ENCODE measurements at regions not wholly inside any gene's neighbourhood (a gene's known extent, or its start where the extent isn't known, plus 50 kb on each side); places are given as distances from the start of the nearest gene placed in this dataset.

GRCh38 chr9:16131264-16131663, 578.4 kb downstream of the CCDC171 start:
- H3K4me3 ChIP-seq (ENCODE audit: low read depth, low read length): no peak overlapping the region
- no peak for TF ChIP-seq CTCF (IDR thresholded peaks at IDR 0.05; ENCODE audit: borderline replicate concordance, insufficient read depth, low read depth, low read length)

- TF ChIP-seq CTCF (IDR thresholded peaks at IDR 0.05; ENCODE audit: borderline replicate concordance, insufficient read depth, low read depth, low read length): no peak
- no peak overlapping the region for H3K4me3 ChIP-seq (ENCODE audit: low read depth, low read length)
These were observed 579.7 kb downstream of the CCDC171 start for GRCh38 chr9:16132513-16132912.

- no peak for TF ChIP-seq CTCF (IDR thresholded peaks at IDR 0.05; ENCODE audit: borderline replicate concordance, insufficient read depth, low read depth, low read length)
- no peak overlapping the region for H3K4me3 ChIP-seq (ENCODE audit: low read depth, low read length)
These were observed 580.2 kb downstream of the CCDC171 start for GRCh38 chr9:16133032-16133431.

- H3K4me3 ChIP-seq (ENCODE audit: low read depth, low read length): no peak overlapping the region
- peak; percentile 67; the same call in 1 of the 2 replicates for TF ChIP-seq CTCF (IDR thresholded peaks at IDR 0.05; ENCODE audit: borderline replicate concordance, insufficient read depth, low read depth, low read length)
These were observed 580.8 kb downstream of the CCDC171 start for GRCh38 chr9:16133556-16134227.

- TF ChIP-seq CTCF (IDR thresholded peaks at IDR 0.05; ENCODE audit: borderline replicate concordance, insufficient read depth, low read depth, low read length): no peak
- H3K4me3 ChIP-seq (ENCODE audit: low read depth, low read length): no peak overlapping the region
These were observed 581.5 kb downstream of the CCDC171 start for GRCh38 chr9:16134351-16134750.

- no peak overlapping the region for H3K4me3 ChIP-seq (ENCODE audit: low read depth, low read length)
- no peak for TF ChIP-seq CTCF (IDR thresholded peaks at IDR 0.05; ENCODE audit: borderline replicate concordance, insufficient read depth, low read depth, low read length)
These were observed 583.1 kb downstream of the CCDC171 start for GRCh38 chr9:16135968-16136367.

GRCh38 chr9:16136451-16136850, 583.6 kb downstream of the CCDC171 start:
- no peak overlapping the region for H3K4me3 ChIP-seq (ENCODE audit: low read depth, low read length)
- TF ChIP-seq CTCF (IDR thresholded peaks at IDR 0.05; ENCODE audit: borderline replicate concordance, insufficient read depth, low read depth, low read length): no peak

Data from GM12875 (cell line).